ENCODE measurements at regions not wholly inside any gene's neighbourhood (a gene's known extent, or its start where the extent isn't known, plus 50 kb on each side); places are given as distances from the start of the nearest gene placed in this dataset.
"Not testable (repeated sequence)": the region's sequence is repeated elsewhere in the genome, so short reads cannot be mapped to it uniquely, and the experiment has no call there.

GRCh38 chr17:63250830-63251229, 195.3 kb downstream of the CYB561 start:
- DNase-seq (ENCODE audit: low spot score) = no peak

- DNase-seq (ENCODE audit: low spot score) = no peak
Measured at GRCh38 chr17:63258785-63259184, 187.3 kb downstream of the CYB561 start.

GRCh38 chr17:63262751-63263476, 183.2 kb downstream of the CYB561 start:
- no peak for DNase-seq (ENCODE audit: low spot score)

- DNase-seq (ENCODE audit: low spot score) = no peak
Measured at GRCh38 chr17:63265526-63265925, 180.6 kb downstream of the CYB561 start.

- DNase-seq (ENCODE audit: low spot score) = no peak
Measured at GRCh38 chr17:63267846-63268245, 178.3 kb downstream of the CYB561 start.

- no peak for DNase-seq (ENCODE audit: low spot score)
Measured at GRCh38 chr17:63268827-63269226, 177.3 kb downstream of the CYB561 start.

- DNase-seq (ENCODE audit: low spot score) = no peak
Measured at GRCh38 chr17:63270610-63271009, 175.5 kb downstream of the CYB561 start.

- DNase-seq (ENCODE audit: low spot score) = no peak
Measured at GRCh38 chr17:63274146-63274545, 172.0 kb downstream of the CYB561 start.

GRCh38 chr17:63275318-63275970, 170.7 kb downstream of the CYB561 start:
- no peak for DNase-seq (ENCODE audit: low spot score)

- DNase-seq (ENCODE audit: low spot score) = no peak
Measured at GRCh38 chr17:63275971-63276745, 169.9 kb downstream of the CYB561 start.

- no peak for DNase-seq (ENCODE audit: low spot score)
Measured at GRCh38 chr17:63276821-63277220, 169.3 kb downstream of the CYB561 start.

- no peak for DNase-seq (ENCODE audit: low spot score)
Measured at GRCh38 chr17:63277629-63278028, 168.5 kb downstream of the CYB561 start.

- no peak for DNase-seq (ENCODE audit: low spot score)
Measured at GRCh38 chr17:63278728-63279442, 167.2 kb downstream of the CYB561 start.

- DNase-seq (ENCODE audit: low spot score) = no peak
Measured at GRCh38 chr17:63279498-63280230, 166.4 kb downstream of the CYB561 start.

GRCh38 chr17:63282455-63282854, 163.7 kb downstream of the CYB561 start:
- DNase-seq (ENCODE audit: low spot score) = no peak

GRCh38 chr17:63285551-63285950, 160.6 kb downstream of the CYB561 start:
- DNase-seq (ENCODE audit: low spot score) = no peak

GRCh38 chr17:63286254-63286653, 159.9 kb downstream of the CYB561 start:
- DNase-seq (ENCODE audit: low spot score) = no peak

- DNase-seq (ENCODE audit: low spot score) = not testable (repeated sequence)
Measured at GRCh38 chr17:63287006-63287405, 159.1 kb downstream of the CYB561 start.

GRCh38 chr17:63289931-63290330, 156.2 kb downstream of the CYB561 start:
- no peak for DNase-seq (ENCODE audit: low spot score)

- no peak for DNase-seq (ENCODE audit: low spot score)
Measured at GRCh38 chr17:63290351-63290750, 155.8 kb downstream of the CYB561 start.

GRCh38 chr17:63290784-63291183, 155.3 kb downstream of the CYB561 start:
- DNase-seq (ENCODE audit: low spot score) = no peak

GRCh38 chr17:63291258-63291657, 154.8 kb downstream of the CYB561 start:
- no peak for DNase-seq (ENCODE audit: low spot score)

All from hematopoietic multipotent progenitor cell treated with erythropoietin and hydrocortisone succinate and interleukin-3 and kit ligand, for 15 days (in vitro differentiated cells).